ENCODE measurements at regions not wholly inside any gene's neighbourhood (a gene's known extent, or its start where the extent isn't known, plus 50 kb on each side); places are given as distances from the start of the nearest gene placed in this dataset.

GRCh38 chr10:57807906-57808305 lies 459.8 kb downstream of the IPMK start:
- no peak for DNase-seq (ENCODE audit: extremely low spot score, unreplicated experiment)
- Mint-ChIP-seq H3K27me3 (ENCODE audit: unreplicated experiment) (peaks cover 76% of the 10 kb centered on the region), H3K9me3 (ENCODE audit: unreplicated experiment) (peaks cover 14% of the 10 kb centered on the region), H3K4me1 (ENCODE audit: unreplicated experiment) (no peaks in the 10 kb centered on the region), H3K27ac (ENCODE audit: unreplicated experiment) (no peak overlapping the region), H3K36me3 (ENCODE audit: unreplicated experiment) (no peaks in the 10 kb centered on the region), H3K4me3 (ENCODE audit: unreplicated experiment) (no peak overlapping the region)
- TF ChIP-seq CTCF (IDR thresholded peaks at IDR 0.05) = no peak

GRCh38 chr10:57806675-57807074 lies 461.0 kb downstream of the IPMK start:
- Mint-ChIP-seq H3K27ac (ENCODE audit: unreplicated experiment) (no peak overlapping the region), H3K9me3 (ENCODE audit: unreplicated experiment) (peaks cover 14% of the 10 kb centered on the region), H3K27me3 (ENCODE audit: unreplicated experiment) (peaks cover 74% of the 10 kb centered on the region), H3K4me1 (ENCODE audit: unreplicated experiment) (no peaks in the 10 kb centered on the region), H3K36me3 (ENCODE audit: unreplicated experiment) (no peaks in the 10 kb centered on the region), H3K4me3 (ENCODE audit: unreplicated experiment) (no peak overlapping the region)
- no peak for DNase-seq (ENCODE audit: extremely low spot score, unreplicated experiment)
- TF ChIP-seq CTCF (IDR thresholded peaks at IDR 0.05) = no peak

- H3K4me3 Mint-ChIP-seq (ENCODE audit: unreplicated experiment) = no peak overlapping the region
- no peaks in the 10 kb centered on the region for H3K9me3 Mint-ChIP-seq (ENCODE audit: unreplicated experiment)
These were observed 468.1 kb downstream of the IPMK start for GRCh38 chr10:57799625-57800024.

GRCh38 chr10:57798830-57799229 lies 468.9 kb downstream of the IPMK start:
- H3K4me1 Mint-ChIP-seq (ENCODE audit: unreplicated experiment) = no peaks in the 10 kb centered on the region
- no peak for DNase-seq (ENCODE audit: extremely low spot score, unreplicated experiment)
- no peaks in the 10 kb centered on the region for H3K36me3 Mint-ChIP-seq (ENCODE audit: unreplicated experiment)
- H3K27me3 Mint-ChIP-seq (ENCODE audit: unreplicated experiment) = peaks cover 71% of the 10 kb centered on the region
- TF ChIP-seq CTCF (IDR thresholded peaks at IDR 0.05) = no peak
- no peak overlapping the region for H3K27ac Mint-ChIP-seq (ENCODE audit: unreplicated experiment)
- H3K9me3 Mint-ChIP-seq (ENCODE audit: unreplicated experiment) = no peaks in the 10 kb centered on the region
- H3K4me3 Mint-ChIP-seq (ENCODE audit: unreplicated experiment) = no peak overlapping the region

More at GRCh38 chr10:57799625-57800024, 468.1 kb downstream of the IPMK start:
- no peaks in the 10 kb centered on the region for H3K36me3 Mint-ChIP-seq (ENCODE audit: unreplicated experiment)
- peaks cover 68% of the 10 kb centered on the region for H3K27me3 Mint-ChIP-seq (ENCODE audit: unreplicated experiment)
- no peaks in the 10 kb centered on the region for H3K4me1 Mint-ChIP-seq (ENCODE audit: unreplicated experiment)
- no peak overlapping the region for H3K27ac Mint-ChIP-seq (ENCODE audit: unreplicated experiment)
- no peak for DNase-seq (ENCODE audit: extremely low spot score, unreplicated experiment)
- no peak for TF ChIP-seq CTCF (IDR thresholded peaks at IDR 0.05)

GRCh38 chr10:57791546-57791945 lies 476.1 kb downstream of the IPMK start:
- Mint-ChIP-seq H3K4me3 (ENCODE audit: unreplicated experiment) (no peak overlapping the region), H3K9me3 (ENCODE audit: unreplicated experiment) (no peaks in the 10 kb centered on the region), H3K4me1 (ENCODE audit: unreplicated experiment) (no peaks in the 10 kb centered on the region), H3K36me3 (ENCODE audit: unreplicated experiment) (no peaks in the 10 kb centered on the region), H3K27ac (ENCODE audit: unreplicated experiment) (no peak overlapping the region), H3K27me3 (ENCODE audit: unreplicated experiment) (peaks cover 40% of the 10 kb centered on the region)
- no peak for DNase-seq (ENCODE audit: extremely low spot score, unreplicated experiment)
- TF ChIP-seq CTCF (IDR thresholded peaks at IDR 0.05) = no peak

All from osteocyte (in vitro differentiated cells).